SK-N-MC (cell line): ENCODE measurements at regions not wholly inside any gene's neighbourhood (a gene's known extent, or its start where the extent isn't known, plus 50 kb on each side); places are given as distances from the start of the nearest gene placed in this dataset.

Source experiments
- DNase-seq: peaks from one replicate; pipeline ENCODE4 v3.0.0-alpha.2; 2011; ENCODE audit warnings: low read depth, low spot score
- H3K27ac ChIP-seq: fragments of 200-600 bp; sonication (generic); 2 replicates; pipeline ENCODE4 v1.5.1; 2016; ENCODE audit warnings: mixed run types
- H3K36me3 ChIP-seq: fragments of 200-600 bp; sonication (generic); 2 replicates; pipeline ENCODE4 v1.6.1; 2017; ENCODE audit warnings: antibody characterized with exemption, low read length, mixed read lengths; ENCODE audit not compliant: insufficient read depth
- H3K4me3 ChIP-seq: fragments of 200-600 bp; sonication (generic); 2 replicates; pipeline ENCODE4 v1.5.1; 2016
- H3K9ac ChIP-seq: fragments of 200-600 bp; sonication (generic); 2 replicates; pipeline ENCODE4 v1.8.0; 2017; ENCODE audit warnings: mixed run types, mixed read lengths; ENCODE audit not compliant: insufficient read length
- H3K9me3 ChIP-seq: fragments of 200-600 bp; sonication (generic); 2 replicates; pipeline ENCODE4 v1.6.1; 2017; ENCODE audit warnings: low read depth, mild to moderate bottlenecking, antibody characterized with exemption, low read length, moderate library complexity, mixed read lengths
- EZH2 ChIP-seq: fragments of 200-600 bp; sonication (generic); IDR thresholded peaks from one replicate; pipeline ENCODE4 v1.6.1; 2017; ENCODE audit warnings: antibody characterized with exemption
- FOXP2 ChIP-seq: optimal IDR thresholded peaks from 2 replicates; pipeline ENCODE3; 2011; ENCODE audit warnings: mild to moderate bottlenecking, moderate library complexity; ENCODE audit not compliant: insufficient read depth; ENCODE audit errors: extremely low read length, control extremely low read depth
- POLR2AphosphoS5 ChIP-seq: IDR thresholded peaks from 2 replicates; pipeline ENCODE4 v1.6.1; 2012; ENCODE audit warnings: mild to moderate bottlenecking, low read depth, low read length, borderline replicate concordance

- TF ChIP-seq POLR2AphosphoS5 (no peak), EZH2 (no peak), FOXP2 (no peak)
- no peak for DNase-seq
Measured at GRCh38 chr2:12381543-12382325, 335.0 kb upstream of the TRIB2 start.

GRCh38 chr2:12382366-12382765 is 334.4 kb upstream of the TRIB2 start:
- Histone ChIP-seq H3K9me3 (no peaks in the 10 kb centered on the region), H3K9ac (no peak overlapping the region), H3K36me3 (no peaks in the 10 kb centered on the region), H3K4me3 (no peak overlapping the region), H3K27ac (no peak overlapping the region)
- DNase-seq: no peak
- no peak for TF ChIP-seq FOXP2
- no peak for TF ChIP-seq EZH2
- TF ChIP-seq POLR2AphosphoS5: no peak

More at GRCh38 chr2:12381543-12382325, 335.0 kb upstream of the TRIB2 start:
- Histone ChIP-seq H3K36me3 (no peaks in the 10 kb centered on the region), H3K27ac (no peak overlapping the region), H3K9me3 (no peaks in the 10 kb centered on the region), H3K9ac (no peak overlapping the region), H3K4me3 (no peak overlapping the region)

- H3K9ac ChIP-seq: no peak overlapping the region
- H3K9me3 ChIP-seq: no peaks in the 10 kb centered on the region
- no peak for DNase-seq
- H3K4me3 ChIP-seq: no peak overlapping the region
- H3K36me3 ChIP-seq: no peaks in the 10 kb centered on the region
- H3K27ac ChIP-seq: no peak overlapping the region
- TF ChIP-seq EZH2 (no peak), FOXP2 (no peak), POLR2AphosphoS5 (no peak)
Measured at GRCh38 chr2:12389344-12390045, 327.2 kb upstream of the TRIB2 start.

- H3K9me3 ChIP-seq: no peaks in the 10 kb centered on the region
- H3K27ac ChIP-seq: no peak overlapping the region
- H3K4me3 ChIP-seq: no peak overlapping the region
- no peaks in the 10 kb centered on the region for H3K36me3 ChIP-seq
- no peak overlapping the region for H3K9ac ChIP-seq
- no peak for DNase-seq
- TF ChIP-seq EZH2: no peak
- no peak for TF ChIP-seq FOXP2
- TF ChIP-seq POLR2AphosphoS5: no peak
Measured at GRCh38 chr2:12391116-12391515, 325.6 kb upstream of the TRIB2 start.

GRCh38 chr2:12396699-12397098 is 320.0 kb upstream of the TRIB2 start:
- no peak overlapping the region for H3K9ac ChIP-seq
- H3K4me3 ChIP-seq: no peak overlapping the region
- no peak for DNase-seq
- H3K9me3 ChIP-seq: no peaks in the 10 kb centered on the region
- TF ChIP-seq FOXP2: no peak
- TF ChIP-seq POLR2AphosphoS5: no peak
- TF ChIP-seq EZH2: no peak
- no peak overlapping the region for H3K27ac ChIP-seq
- H3K36me3 ChIP-seq: no peaks in the 10 kb centered on the region

GRCh38 chr2:12397854-12398253 is 318.9 kb upstream of the TRIB2 start:
- Histone ChIP-seq H3K27ac (no peak overlapping the region), H3K36me3 (no peaks in the 10 kb centered on the region), H3K4me3 (no peak overlapping the region), H3K9me3 (0 out of 2 replicates have a peak, but pooled peaks cover 4% of the 10 kb centered on the region), H3K9ac (no peak overlapping the region)
- no peak for DNase-seq
- TF ChIP-seq POLR2AphosphoS5 (no peak), EZH2 (no peak), FOXP2 (no peak)

- no peak for DNase-seq
- H3K4me3 ChIP-seq: no peak overlapping the region
- no peak for TF ChIP-seq POLR2AphosphoS5
- no peak for TF ChIP-seq EZH2
- no peak for TF ChIP-seq FOXP2
- H3K9ac ChIP-seq: no peak overlapping the region
- no peaks in the 10 kb centered on the region for H3K36me3 ChIP-seq
- 0 out of 2 replicates have a peak, but pooled peaks cover 6% of the 10 kb centered on the region for H3K9me3 ChIP-seq
- no peak overlapping the region for H3K27ac ChIP-seq
Measured at GRCh38 chr2:12399240-12399639, 317.5 kb upstream of the TRIB2 start.

GRCh38 chr2:12400543-12400942 is 316.2 kb upstream of the TRIB2 start:
- Histone ChIP-seq H3K9me3 (0 out of 2 replicates have a peak, but pooled peaks cover 6% of the 10 kb centered on the region), H3K9ac (no peak overlapping the region), H3K36me3 (no peaks in the 10 kb centered on the region), H3K4me3 (no peak overlapping the region), H3K27ac (no peak overlapping the region)
- TF ChIP-seq EZH2 (no peak), FOXP2 (no peak), POLR2AphosphoS5 (no peak)
- no peak for DNase-seq
